GM19468 (cell line): ENCODE measurements at regions not wholly inside any gene's neighbourhood (a gene's known extent, or its start where the extent isn't known, plus 50 kb on each side); places are given as distances from the start of the nearest gene placed in this dataset.
A peak's percentile ranks its signal among the peaks of the same experiment; 100 is the strongest.
"Not testable (repeated sequence)": the region's sequence is repeated elsewhere in the genome, so short reads cannot be mapped to it uniquely, and the experiment has no call there.

ENCODE experiments used
- ATAC-seq: cut with Tn5 transposase; IDR thresholded peaks from one replicate; pipeline ENCODE4 v1.9.1; 2021; ENCODE audit warnings: mild to moderate bottlenecking, moderate library complexity, moderate number of reproducible peaks; ENCODE audit not compliant: unreplicated experiment; ENCODE audit errors: extremely low read depth

GRCh38 chr10:8402576-8402975 is 348.1 kb downstream of the GATA3 start:
- ATAC-seq: no peak

DNA sequence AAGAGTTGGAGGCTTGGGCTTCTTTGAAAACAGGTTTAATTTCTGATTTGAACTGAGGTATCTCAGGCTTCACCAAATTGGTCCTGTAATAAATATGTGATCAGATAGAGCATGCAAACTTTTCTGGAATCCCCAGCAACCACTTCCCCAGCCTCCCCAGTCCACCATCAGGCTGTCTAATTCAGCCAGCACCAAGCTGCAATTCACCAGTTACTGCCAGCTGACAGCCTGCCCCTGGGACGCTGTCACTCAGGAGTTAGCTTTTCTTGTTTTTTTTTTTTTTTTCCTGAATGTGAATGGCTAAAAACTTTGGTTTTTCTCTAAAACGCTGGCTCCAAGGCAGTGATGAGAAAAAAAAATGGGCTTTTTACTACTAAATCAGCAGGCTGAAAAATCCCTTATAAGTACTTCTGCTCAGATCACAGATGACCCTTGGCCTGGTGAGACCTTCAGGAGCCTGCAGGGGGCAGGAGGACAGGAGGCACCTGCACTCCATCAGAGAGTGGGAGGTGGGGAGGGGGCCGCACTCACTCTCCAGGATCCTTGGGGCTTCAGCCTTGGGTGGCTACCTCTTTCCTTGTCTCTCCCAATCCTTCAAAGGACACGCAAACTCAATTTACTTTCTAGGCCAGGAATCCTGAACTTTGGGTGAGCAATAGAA is 349.4 kb downstream of the GATA3 start:
- no peak for ATAC-seq

DNA sequence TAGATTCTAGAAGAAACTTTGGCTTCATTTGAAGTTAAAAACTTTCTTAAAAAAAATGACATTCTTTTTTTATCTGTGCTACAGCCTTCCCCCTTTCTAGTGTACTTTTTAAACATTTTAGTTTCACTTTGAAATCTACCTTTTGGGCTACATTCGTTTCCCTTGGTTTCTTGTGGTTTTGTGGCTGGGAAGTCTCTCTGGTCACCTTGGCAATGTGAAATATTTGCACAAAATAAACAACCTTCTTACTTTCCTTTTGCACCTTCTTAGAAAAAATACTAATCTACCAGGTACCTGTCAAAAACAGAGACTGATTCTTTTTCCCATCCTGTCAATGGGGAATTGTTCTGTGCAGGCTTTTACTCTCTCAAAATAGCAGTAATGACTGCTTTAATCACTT is 350.2 kb downstream of the GATA3 start:
- peak; percentile 36 for ATAC-seq

- ATAC-seq: no peak
Measured at GRCh38 chr10:8405596-8405995, 351.1 kb downstream of the GATA3 start.

DNA sequence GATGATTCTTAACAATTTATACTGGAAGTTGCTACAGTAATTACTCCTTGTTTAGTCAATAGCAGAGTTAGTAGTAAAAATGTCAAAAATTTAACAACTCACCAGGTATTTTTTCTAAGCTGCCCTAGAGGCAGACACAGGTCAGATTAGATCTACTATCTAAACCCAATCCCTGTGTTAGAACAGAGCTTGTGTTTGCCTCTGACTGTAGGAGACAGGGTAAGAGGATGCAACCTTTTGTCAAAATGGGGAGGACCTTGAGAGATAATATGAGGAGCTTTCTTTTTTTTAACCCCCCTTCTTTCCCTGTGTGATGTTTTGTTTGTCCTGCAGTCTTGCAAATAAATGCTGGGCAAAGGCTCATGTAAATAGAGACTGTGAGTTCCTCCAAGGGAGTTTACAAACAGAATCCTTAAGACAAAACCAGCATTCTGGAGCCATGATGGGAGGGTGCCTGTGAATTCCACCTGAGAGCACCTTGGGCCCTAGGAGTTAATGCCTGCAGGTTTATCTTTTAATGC is 353.1 kb downstream of the GATA3 start:
- no peak for ATAC-seq

- ATAC-seq: no peak
Measured at GRCh38 chr10:8410506-8410905, 356.0 kb downstream of the GATA3 start.

DNA sequence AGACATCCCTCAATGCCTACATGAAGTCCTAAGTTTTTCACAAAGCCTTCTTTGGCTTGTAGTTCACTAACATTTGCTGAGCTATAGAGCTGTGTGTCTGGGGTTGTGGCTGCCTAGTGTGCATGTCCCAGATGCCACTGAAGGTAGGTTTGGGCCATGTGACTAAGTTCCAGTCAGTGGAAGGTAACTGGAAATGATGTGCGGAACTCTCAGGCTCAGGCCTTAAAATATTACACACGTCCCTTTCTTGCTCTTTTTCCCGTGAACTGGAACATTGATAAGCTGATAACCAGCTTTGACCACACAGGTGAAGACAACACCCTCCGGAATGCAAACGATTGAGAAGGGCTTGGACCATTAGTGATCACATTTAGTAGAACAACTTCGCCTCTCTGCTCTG is 358.1 kb downstream of the GATA3 start:
- ATAC-seq: no peak

- not testable (repeated sequence) for ATAC-seq
Measured at GRCh38 chr10:8415029-8415428, 360.5 kb downstream of the GATA3 start.

- ATAC-seq: no peak
Measured at GRCh38 chr10:8416192-8416701, 361.8 kb downstream of the GATA3 start.

DNA sequence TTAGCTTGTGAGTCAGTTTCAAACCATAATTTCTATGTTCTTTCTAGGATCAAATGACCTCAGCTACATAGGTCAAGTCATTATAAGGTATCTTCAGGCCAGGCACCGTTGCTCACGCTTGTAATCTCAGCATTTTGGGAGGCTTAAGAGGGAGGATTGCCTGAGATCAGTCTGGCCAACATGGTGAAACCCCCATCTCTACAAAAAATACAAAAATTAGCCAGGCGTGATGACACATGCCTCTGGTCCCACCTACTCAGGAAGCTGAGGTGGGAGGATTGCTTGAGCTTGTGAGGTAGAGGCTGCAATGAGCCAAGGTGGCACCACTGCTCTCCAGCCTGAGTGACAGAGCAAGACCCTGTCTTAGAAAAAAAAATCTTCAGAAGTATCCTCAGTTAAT is 362.3 kb downstream of the GATA3 start:
- no peak for ATAC-seq

GRCh38 chr10:8417631-8418030 is 363.1 kb downstream of the GATA3 start:
- no peak for ATAC-seq

GRCh38 chr10:8418631-8419030 is 364.1 kb downstream of the GATA3 start:
- no peak for ATAC-seq

GRCh38 chr10:8420182-8420581 is 365.7 kb downstream of the GATA3 start:
- ATAC-seq: no peak

DNA sequence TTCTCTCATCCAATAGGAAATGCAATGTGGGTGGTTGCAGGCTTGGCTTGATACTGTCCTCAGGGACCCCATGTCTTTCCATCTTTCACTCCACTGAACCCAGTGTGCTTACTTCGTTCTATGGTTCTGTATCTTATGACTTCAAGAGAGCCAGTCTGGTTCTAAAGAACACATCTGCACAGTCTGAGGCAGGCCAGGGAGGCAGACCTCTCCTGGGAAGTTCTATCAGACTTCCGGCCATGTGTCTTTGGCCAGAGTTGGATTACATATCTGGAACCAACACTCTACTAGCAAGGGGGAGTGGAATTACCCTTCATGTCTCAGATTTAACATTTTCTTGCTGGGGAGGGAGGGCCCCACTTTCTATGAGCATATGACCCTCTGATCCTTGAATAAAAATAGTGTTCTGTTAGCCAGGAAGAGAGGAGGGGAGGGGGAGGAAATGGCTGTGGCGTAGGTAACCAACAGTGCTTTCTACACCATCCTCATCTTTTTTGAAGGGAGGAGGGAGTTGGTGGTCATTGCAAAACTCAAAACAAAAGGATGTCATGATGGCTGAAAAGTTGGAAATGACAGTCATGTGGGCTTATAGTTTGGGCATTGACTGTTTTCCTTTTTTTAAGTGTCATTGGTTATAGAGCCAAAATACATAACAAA is 370.2 kb downstream of the GATA3 start:
- ATAC-seq: no peak

- no peak for ATAC-seq
Measured at GRCh38 chr10:8428654-8429053, 374.2 kb downstream of the GATA3 start.

- no peak for ATAC-seq
Measured at GRCh38 chr10:8430321-8430720, 375.8 kb downstream of the GATA3 start.

DNA sequence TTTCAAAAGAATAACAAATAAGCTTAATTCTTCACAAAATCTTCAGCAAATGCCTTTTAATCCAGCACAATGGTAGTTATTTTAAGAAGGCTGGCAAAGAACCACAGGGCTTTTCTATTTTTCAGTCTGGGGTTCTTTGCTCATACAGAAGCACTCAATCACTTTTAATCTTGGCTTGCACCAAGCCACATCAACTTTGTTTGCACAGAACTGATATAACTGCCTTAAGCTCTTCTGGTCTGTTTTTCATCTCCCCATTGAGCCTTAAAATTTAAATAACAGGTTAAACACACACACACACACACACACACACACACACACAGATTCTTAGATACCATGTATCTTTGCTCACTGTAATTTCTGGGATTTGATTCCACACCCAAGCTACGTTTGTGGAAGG is 377.0 kb downstream of the GATA3 start:
- no peak for ATAC-seq

DNA sequence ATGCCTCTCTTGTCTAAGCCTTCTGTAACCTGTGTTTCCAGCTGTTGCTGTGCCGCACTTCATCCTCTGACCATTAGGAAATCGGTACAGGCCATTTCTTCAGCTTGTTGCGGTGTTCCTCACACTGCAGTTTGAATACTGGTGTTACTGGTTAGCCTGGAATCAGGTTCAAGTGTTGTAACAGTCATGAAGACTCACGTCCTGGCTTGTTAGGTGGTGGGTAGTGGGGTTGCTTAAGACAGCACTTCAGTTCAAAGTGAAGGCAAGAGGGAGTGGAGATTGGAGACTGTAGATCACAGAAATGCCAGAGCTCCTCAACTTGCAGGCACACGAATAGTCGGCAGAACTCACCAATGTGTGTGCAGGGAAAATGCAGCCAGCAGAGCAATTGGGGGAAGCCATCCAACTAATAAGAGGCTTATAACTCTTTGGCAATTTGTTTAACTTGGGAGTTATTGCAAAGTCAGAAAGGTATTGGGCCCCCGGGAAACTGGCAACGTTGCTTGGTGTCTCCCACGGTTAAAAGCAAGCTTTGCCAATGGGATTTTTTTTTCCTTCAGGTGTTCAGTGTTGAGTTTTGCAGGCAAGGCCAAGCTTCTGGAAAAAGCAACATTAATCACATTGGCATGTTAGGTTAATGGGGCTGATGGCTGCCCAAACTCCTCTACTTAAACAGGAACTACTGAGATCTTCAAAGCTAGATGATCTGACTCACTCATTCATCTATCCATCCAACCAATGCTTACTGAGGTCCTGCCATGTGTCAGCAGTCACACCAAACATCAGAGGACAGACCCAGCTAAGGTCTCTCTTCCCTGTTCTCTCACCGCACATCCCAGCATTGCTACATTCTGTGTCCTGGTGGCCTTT is 380.9 kb downstream of the GATA3 start:
- ATAC-seq: no peak

GRCh38 chr10:8437896-8438295 is 383.4 kb downstream of the GATA3 start:
- ATAC-seq: no peak

- no peak for ATAC-seq
Measured at GRCh38 chr10:8438603-8439002, 384.1 kb downstream of the GATA3 start.

GRCh38 chr10:8439040-8439439 is 384.6 kb downstream of the GATA3 start:
- no peak for ATAC-seq
